Sigmoid colon (tissue), 6 donors: ENCODE measurements at regions not wholly inside any gene's neighbourhood (a gene's known extent, or its start where the extent isn't known, plus 50 kb on each side); places are given as distances from the start of the nearest gene placed in this dataset.
"Not testable (repeated sequence)": the region's sequence is repeated elsewhere in the genome, so short reads cannot be mapped to it uniquely, and the experiment has no call there.

Experiments
- DNase-seq: peaks from one replicate; pipeline ENCODE4 v3.0.0-alpha.2; 2019
- H3K27ac ChIP-seq, 4 donors: fragments of 200-600 bp; sonication (generic); one replicate each; pipeline ENCODE4 v1.5.1; 2016 to 2019; ENCODE audit warnings: mild to moderate bottlenecking in 1 of 4
- H3K27me3 ChIP-seq, 3 donors: fragments of 200-600 bp; sonication (generic); one replicate each; pipeline ENCODE4 v1.5.1; 2019; ENCODE audit warnings: mild to moderate bottlenecking in 1 of 3
- H3K36me3 ChIP-seq, 4 donors: fragments of 200-600 bp; sonication (generic); one replicate each; pipeline ENCODE4 v1.5.1; 2016 to 2019
- H3K4me1 ChIP-seq, 4 donors: fragments of 200-600 bp; sonication (generic); one replicate each; pipeline ENCODE4 v1.5.1; 2017 to 2019
- H3K4me3 ChIP-seq, 4 donors: fragments of 200-600 bp; sonication (generic); one replicate each; pipeline ENCODE4 v1.5.1; 2017 to 2019; ENCODE audit warnings: mild to moderate bottlenecking in 2 of 4, moderate library complexity in 1 of 4
- H3K9me3 ChIP-seq, 4 donors: fragments of 200-600 bp in 3 of 4; sonication (generic) in 3 of 4; one replicate each; pipeline versions ENCODE4 v1.5.1 to v1.6.1; 2013 to 2019
- CTCF ChIP-seq, 4 experiments: fragments of 450-650 bp in 3 of 4; fragments of 200-600 bp in 1 of 4; IDR thresholded peaks; one replicate each; pipeline ENCODE4 v1.5.1; 2016 to 2019; ENCODE audit warnings: antibody characterized with exemption in 4 of 4, mild to moderate bottlenecking in 3 of 4, moderate library complexity in 2 of 4
- EP300 ChIP-seq, 4 donors: sonication (generic); formaldehyde crosslinking; IDR thresholded peaks; one replicate each; pipeline ENCODE4 v1.6.1; 2017; ENCODE audit warnings: antibody characterized with exemption in 4 of 4
- POLR2A ChIP-seq, 2 donors: fragments of 450-650 bp; IDR thresholded peaks; one replicate each; pipeline ENCODE4 v1.6.1; 2016; ENCODE audit warnings: antibody characterized with exemption in 2 of 2, mild to moderate bottlenecking in 2 of 2, moderate library complexity in 2 of 2
- POLR2AphosphoS5 ChIP-seq, 4 donors: sonication (generic); formaldehyde crosslinking; IDR thresholded peaks; one replicate each; pipeline ENCODE4 v1.6.1; 2017; ENCODE audit warnings: antibody characterized with exemption in 4 of 4
- WGBS, 2 donors: extraction: QIAGEN DNeasy Blood & Tissue Kit; methylation state at CpG; one replicate each; pipeline ENCODE4 v1.1.7; 2013; 5-methylcytosine and 5-hydroxymethylcytosine counted together
- intact Hi-C: fragments of 100-400 bp; cut with DNase I; formaldehyde crosslinking; loops from one replicate; pipeline ENCODE4 v1.15.1; 2023
- donor health status: healthy with polysubstance abuse.
- donor health status: healthy.

GRCh38 chr1:4178501-4179113 is 278.5 kb upstream of the C1orf174 start:
- 85 to 89% methylated on average over 11 of the region's 11 CpGs for WGBS, 2 donors
- no peaks in the 10 kb centered on the region for H3K27me3 ChIP-seq
- DNase-seq = no peak
- H3K27ac ChIP-seq = no peak overlapping the region
- H3K4me3 ChIP-seq = no peak overlapping the region
- no peaks in the 10 kb centered on the region for H3K4me1 ChIP-seq
- intact Hi-C loops = no loop called here
- no peaks in the 10 kb centered on the region for H3K36me3 ChIP-seq
- no peaks in the 10 kb centered on the region for H3K9me3 ChIP-seq
- TF ChIP-seq POLR2A (IDR thresholded peaks at IDR 0.05) (no peak), EP300 (IDR thresholded peaks at IDR 0.05) (no peak), CTCF (IDR thresholded peaks at IDR 0.05) (no peak), POLR2AphosphoS5 (IDR thresholded peaks at IDR 0.05) (no peak)

GRCh38 chr1:4179914-4180735 is 280.1 kb upstream of the C1orf174 start:
- no peaks in the 10 kb centered on the region for H3K4me1 ChIP-seq
- no peaks in the 10 kb centered on the region for H3K36me3 ChIP-seq
- no peak overlapping the region for H3K27ac ChIP-seq
- 78 to 85% methylated on average over 7 of the region's 7 CpGs for WGBS, 2 donors
- H3K9me3 ChIP-seq = no peaks in the 10 kb centered on the region
- no peak overlapping the region for H3K4me3 ChIP-seq
- DNase-seq = no peak
- intact Hi-C loops = no loop called here
- no peak for TF ChIP-seq EP300 (IDR thresholded peaks at IDR 0.05)
- no peak for TF ChIP-seq POLR2A (IDR thresholded peaks at IDR 0.05)
- TF ChIP-seq CTCF (IDR thresholded peaks at IDR 0.05) = no peak
- no peak for TF ChIP-seq POLR2AphosphoS5 (IDR thresholded peaks at IDR 0.05)
- no peaks in the 10 kb centered on the region for H3K27me3 ChIP-seq

GRCh38 chr1:4186486-4186885 is 286.4 kb upstream of the C1orf174 start:
- DNase-seq, intact Hi-C loops: not testable (repeated sequence)
- 88 to 97% methylated on average over 2 of the region's 2 CpGs for WGBS, 2 donors

GRCh38 chr1:4203501-4203900 is 303.4 kb upstream of the C1orf174 start:
- H3K4me1 ChIP-seq = no peaks in the 10 kb centered on the region
- peaks cover 0 to 11% (median 5%) of the 10 kb centered on the region in 4 donors for H3K9me3 ChIP-seq
- no peaks in the 10 kb centered on the region for H3K27me3 ChIP-seq
- no peak overlapping the region for H3K4me3 ChIP-seq
- no peak for TF ChIP-seq EP300 (IDR thresholded peaks at IDR 0.05)
- no peak for TF ChIP-seq POLR2AphosphoS5 (IDR thresholded peaks at IDR 0.05)
- no peak for TF ChIP-seq CTCF (IDR thresholded peaks at IDR 0.05)
- H3K27ac ChIP-seq = no peak overlapping the region
- intact Hi-C loops = no loop called here
- H3K36me3 ChIP-seq = no peaks in the 10 kb centered on the region
- no peak for DNase-seq

More at GRCh38 chr1:4186486-4186885, 286.4 kb upstream of the C1orf174 start:
- H3K36me3 ChIP-seq, H3K4me3 ChIP-seq, H3K9me3 ChIP-seq, H3K27me3 ChIP-seq, H3K4me1 ChIP-seq, H3K27ac ChIP-seq: not testable (repeated sequence)

GRCh38 chr1:4207183-4207582 is 307.1 kb upstream of the C1orf174 start:
- DNase-seq = no peak
- intact Hi-C loops = no loop called here
- 86% methylated on average over 4 of the region's 4 CpGs for WGBS, 2 donors
- peaks cover 0 to 11% (median 5%) of the 10 kb centered on the region in 4 donors for H3K9me3 ChIP-seq
- no peak overlapping the region for H3K4me3 ChIP-seq
- H3K27me3 ChIP-seq = no peaks in the 10 kb centered on the region
- no peak for TF ChIP-seq POLR2AphosphoS5 (IDR thresholded peaks at IDR 0.05)
- no peak for TF ChIP-seq CTCF (IDR thresholded peaks at IDR 0.05)
- TF ChIP-seq POLR2A (IDR thresholded peaks at IDR 0.05) = no peak
- TF ChIP-seq EP300 (IDR thresholded peaks at IDR 0.05) = no peak
- H3K36me3 ChIP-seq = no peaks in the 10 kb centered on the region
- no peaks in the 10 kb centered on the region for H3K4me1 ChIP-seq
- H3K27ac ChIP-seq = no peak overlapping the region
